GM19238 (cell line): ENCODE measurements at regions not wholly inside any gene's neighbourhood (a gene's known extent, or its start where the extent isn't known, plus 50 kb on each side); places are given as distances from the start of the nearest gene placed in this dataset.
"Not testable (repeated sequence)": the region's sequence is repeated elsewhere in the genome, so short reads cannot be mapped to it uniquely, and the experiment has no call there.

Experiments used
- DNase-seq: peaks from one replicate; pipeline ENCODE4 v3.0.0; 2011; ENCODE audit warnings: low spot score; ENCODE audit not compliant: insufficient read length

- DNase-seq, result no peak
Measured at GRCh38 chr2:128643221-128644065, 324.8 kb upstream of the HS6ST1 start.

- no peak for DNase-seq
Measured at GRCh38 chr2:128644156-128644555, 325.5 kb upstream of the HS6ST1 start.

- DNase-seq, result no peak
Measured at GRCh38 chr2:128644718-128645256, 326.1 kb upstream of the HS6ST1 start.

- no peak for DNase-seq
Measured at GRCh38 chr2:128645631-128646030, 327.0 kb upstream of the HS6ST1 start.

- DNase-seq, result no peak
Measured at GRCh38 chr2:128646091-128646490, 327.4 kb upstream of the HS6ST1 start.

- DNase-seq, result no peak
Measured at GRCh38 chr2:128646691-128647090, 328.0 kb upstream of the HS6ST1 start.

- DNase-seq, result no peak
Measured at GRCh38 chr2:128651000-128651399, 332.3 kb upstream of the HS6ST1 start.

- DNase-seq, result no peak
Measured at GRCh38 chr2:128654408-128654807, 335.7 kb upstream of the HS6ST1 start.

- DNase-seq, result no peak
Measured at GRCh38 chr2:128660836-128661235, 342.2 kb upstream of the HS6ST1 start.

- no peak for DNase-seq
Measured at GRCh38 chr2:128661311-128661710, 342.6 kb upstream of the HS6ST1 start.

GRCh38 chr2:128662051-128662471 is 343.4 kb upstream of the HS6ST1 start:
- DNase-seq, result no peak

- DNase-seq, result no peak
Measured at GRCh38 chr2:128663371-128664050, 344.8 kb upstream of the HS6ST1 start.

- DNase-seq, result no peak
Measured at GRCh38 chr2:128664499-128664971, 345.9 kb upstream of the HS6ST1 start.

- no peak for DNase-seq
Measured at GRCh38 chr2:128665113-128665512, 346.4 kb upstream of the HS6ST1 start.

GRCh38 chr2:128666596-128666995 is 347.9 kb upstream of the HS6ST1 start:
- DNase-seq, result no peak

- DNase-seq, result no peak
Measured at GRCh38 chr2:128667391-128667790, 348.7 kb upstream of the HS6ST1 start.

GRCh38 chr2:128668946-128669345 is 350.3 kb upstream of the HS6ST1 start:
- DNase-seq, result no peak

- DNase-seq, result no peak
Measured at GRCh38 chr2:128670066-128670465, 351.4 kb upstream of the HS6ST1 start.

- DNase-seq, result not testable (repeated sequence)
Measured at GRCh38 chr2:128671981-128672757, 353.5 kb upstream of the HS6ST1 start.

- not testable (repeated sequence) for DNase-seq
Measured at GRCh38 chr2:128679680-128680079, 361.0 kb upstream of the HS6ST1 start.

- DNase-seq, result no peak
Measured at GRCh38 chr2:128681507-128681906, 362.8 kb upstream of the HS6ST1 start.

GRCh38 chr2:128682266-128682665 is 363.6 kb upstream of the HS6ST1 start:
- DNase-seq, result no peak
